B cell (primary cell): ENCODE measurements at regions not wholly inside any gene's neighbourhood (a gene's known extent, or its start where the extent isn't known, plus 50 kb on each side); places are given as distances from the start of the nearest gene placed in this dataset.

Source experiments
- ATAC-seq: fragments of 200-7000 bp; cut with Tn5 transposase; one replicate; pipeline ENCODE4 v1.10.0; 2021; ENCODE audit warnings: low read depth, mild to moderate bottlenecking, moderate number of reproducible peaks, moderate library complexity
- CTCF ChIA-PET: fragments of 350-600 bp; sonication (Branson Sonifier 250); formaldehyde crosslinking; loops from one replicate; lab custom pipeline; 2021; ENCODE audit warnings: antibody characterized with exemption, inconsistent platforms; lab: Charles Lee
- POLR2A ChIA-PET: fragments of 350-600 bp; sonication (Branson Sonifier 250); formaldehyde crosslinking; loops from one replicate; lab custom pipeline; 2021; ENCODE audit warnings: antibody characterized with exemption; lab: Charles Lee
- DNase-seq: peaks from one replicate; pipeline ENCODE4 v3.0.0; 2013
- H2AFZ ChIP-seq: 2 replicates; pipeline ENCODE4 v1.6.1; 2012; ENCODE audit warnings: mild to moderate bottlenecking, low read depth, low read length; ENCODE audit not compliant: insufficient read depth, poor library complexity, severe bottlenecking
- H3K27ac ChIP-seq, 2 donors: 1 replicate in 1 of 2; 2 replicates in 1 of 2; pipeline ENCODE4 v1.5.1; 2012 to 2013; ENCODE audit warnings: low read length in 2 of 2, mild to moderate bottlenecking in 2 of 2, moderate library complexity in 1 of 2
- H3K27me3 ChIP-seq, 4 experiments: fragments of 200-600 bp in 1 of 4; sonication (generic) in 1 of 4; replicated peaks in 1 of 4; 1 replicate in 2 of 4; 2 replicates in 2 of 4; pipeline versions ENCODE4 v1.6.1 to v1.7.0; 2013 to 2016; ENCODE audit warnings: low read length in 3 of 4, mild to moderate bottlenecking in 2 of 4, mixed read lengths in 1 of 4, moderate library complexity in 1 of 4; ENCODE audit not compliant: insufficient read depth in 4 of 4, control insufficient read depth in 3 of 4; ENCODE audit errors: control extremely low read depth in 1 of 4
- H3K36me3 ChIP-seq, 2 experiments: replicated peaks in 1 of 2; 1 replicate in 1 of 2; 2 replicates in 1 of 2; pipeline versions ENCODE4 v1.6.1 to v1.7.1; 2013; ENCODE audit warnings: low read length in 1 of 2; ENCODE audit not compliant: insufficient read depth in 2 of 2, control insufficient read depth in 1 of 2; ENCODE audit errors: control extremely low read depth in 1 of 2, extremely low read depth in 1 of 2
- H3K4me1 ChIP-seq, 2 donors: fragments of 200-600 bp in 1 of 2; sonication (generic) in 1 of 2; 1 replicate in 1 of 2; 2 replicates in 1 of 2; pipeline versions ENCODE4 v1.5.1 to v1.6.1; 2013 to 2017; ENCODE audit warnings: low read length in 2 of 2; ENCODE audit not compliant: control insufficient read depth in 2 of 2, insufficient read depth in 2 of 2
- H3K4me2 ChIP-seq: replicated peaks from 2 replicates; pipeline ENCODE3; 2012; ENCODE audit warnings: mild to moderate bottlenecking, low read depth, low read length; ENCODE audit not compliant: poor library complexity, severe bottlenecking
- H3K4me3 ChIP-seq, 5 experiments: fragments of 200-600 bp in 1 of 5; sonication (generic) in 1 of 5; 1 replicate in 3 of 5; 2 replicates in 2 of 5; pipeline versions ENCODE4 v1.5.1 to v1.7.0; 2011 to 2016; ENCODE audit warnings: low read length in 4 of 5, mild to moderate bottlenecking in 4 of 5, low read depth in 2 of 5, control low read depth in 1 of 5, moderate library complexity in 1 of 5; ENCODE audit not compliant: insufficient read depth in 1 of 5; ENCODE audit errors: control extremely low read depth in 1 of 5, extremely low read depth in 1 of 5
- H3K79me2 ChIP-seq: fragments of 200-600 bp; sonication (generic); one replicate; pipeline ENCODE4 v1.6.0; 2016; ENCODE audit warnings: low read length; ENCODE audit not compliant: control insufficient read depth, insufficient read depth
- H3K9ac ChIP-seq: fragments of 200-600 bp; sonication (generic); 2 replicates; pipeline ENCODE4 v1.6.1; 2017; ENCODE audit warnings: mild to moderate bottlenecking, low read length, moderate library complexity
- H3K9me3 ChIP-seq, 3 donors: one replicate each; pipeline versions ENCODE4 v1.6.1 to v1.7.1; 2013; ENCODE audit warnings: low read length in 2 of 3; ENCODE audit not compliant: control insufficient read depth in 2 of 3, insufficient read depth in 1 of 3; ENCODE audit errors: control extremely low read depth in 1 of 3
- H4K20me1 ChIP-seq: 2 replicates; pipeline ENCODE4 v1.6.0; 2012; ENCODE audit warnings: mild to moderate bottlenecking, low read length; ENCODE audit not compliant: insufficient read depth, control insufficient read depth, poor library complexity, severe bottlenecking
- H3K27ac Mint-ChIP-seq: one replicate; pipeline ENCODE4 v1.8.0; 2021; ENCODE audit warnings: mixed read lengths
- H3K27me3 Mint-ChIP-seq: one replicate; pipeline ENCODE4 v1.8.0; 2021; ENCODE audit warnings: mixed read lengths
- H3K4me1 Mint-ChIP-seq: one replicate; pipeline ENCODE4 v1.8.0; 2021; ENCODE audit warnings: mixed read lengths
- H3K4me3 Mint-ChIP-seq: one replicate; pipeline ENCODE4 v1.8.0; 2021; ENCODE audit warnings: mixed read lengths
- H3K9me3 Mint-ChIP-seq: one replicate; pipeline ENCODE4 v1.8.0; 2022; ENCODE audit warnings: mixed read lengths; ENCODE audit not compliant: insufficient read depth
- EZH2 ChIP-seq: IDR thresholded peaks from 2 replicates; pipeline ENCODE4 v1.6.1; 2012; ENCODE audit warnings: borderline replicate concordance, low read depth, mild to moderate bottlenecking, moderate library complexity, low read length; ENCODE audit not compliant: insufficient read depth, poor library complexity, severe bottlenecking
- WGBS: methylation state at CpG from one replicate; pipeline ENCODE4 v1.1.5; 2013; ENCODE audit warnings: missing lambda C conversion rate; ENCODE audit not compliant: insufficient coverage; 5-methylcytosine and 5-hydroxymethylcytosine counted together
- intact Hi-C: fragments of 100-400 bp; cut with micrococcal nuclease; formaldehyde crosslinking; loops from one replicate; pipeline ENCODE4 v1.10.0; 2022
- TF ChIP-seq, protein P1 (sequence below): fragments of 200-600 bp; IDR thresholded peaks from one replicate; pipeline ENCODE4 v1.8.0; 2022; ENCODE audit warnings: antibody characterized with exemption, mild to moderate bottlenecking

- no peaks in the 10 kb centered on the region for H4K20me1 ChIP-seq
- Mint-ChIP-seq H3K9me3 (no peaks in the 10 kb centered on the region), H3K27ac (no peak overlapping the region), H3K27me3 (no peaks in the 10 kb centered on the region), H3K4me3 (no peak overlapping the region), H3K4me1 (no peaks in the 10 kb centered on the region)
- H3K27me3 ChIP-seq, result no peaks in the 10 kb centered on the region
- CTCF ChIA-PET, result no interaction called here
- no peaks in the 10 kb centered on the region for H3K4me1 ChIP-seq
- H3K79me2 ChIP-seq, result no peaks in the 10 kb centered on the region
- POLR2A ChIA-PET, result no interaction called here
- no peak overlapping the region for H3K4me3 ChIP-seq
- intact Hi-C loops, result no loop called here
- H3K4me2 ChIP-seq, result no peak overlapping the region
- no peak overlapping the region for H3K9ac ChIP-seq
- no peaks in the 10 kb centered on the region for H3K36me3 ChIP-seq
- no peak overlapping the region for H3K27ac ChIP-seq
- H2AFZ ChIP-seq, result no peak overlapping the region
- 95% methylated on average over 16 of the region's 17 CpGs for WGBS
- ATAC-seq (no peak), DNase-seq (no peak)
- TF ChIP-seq, protein P1, sequence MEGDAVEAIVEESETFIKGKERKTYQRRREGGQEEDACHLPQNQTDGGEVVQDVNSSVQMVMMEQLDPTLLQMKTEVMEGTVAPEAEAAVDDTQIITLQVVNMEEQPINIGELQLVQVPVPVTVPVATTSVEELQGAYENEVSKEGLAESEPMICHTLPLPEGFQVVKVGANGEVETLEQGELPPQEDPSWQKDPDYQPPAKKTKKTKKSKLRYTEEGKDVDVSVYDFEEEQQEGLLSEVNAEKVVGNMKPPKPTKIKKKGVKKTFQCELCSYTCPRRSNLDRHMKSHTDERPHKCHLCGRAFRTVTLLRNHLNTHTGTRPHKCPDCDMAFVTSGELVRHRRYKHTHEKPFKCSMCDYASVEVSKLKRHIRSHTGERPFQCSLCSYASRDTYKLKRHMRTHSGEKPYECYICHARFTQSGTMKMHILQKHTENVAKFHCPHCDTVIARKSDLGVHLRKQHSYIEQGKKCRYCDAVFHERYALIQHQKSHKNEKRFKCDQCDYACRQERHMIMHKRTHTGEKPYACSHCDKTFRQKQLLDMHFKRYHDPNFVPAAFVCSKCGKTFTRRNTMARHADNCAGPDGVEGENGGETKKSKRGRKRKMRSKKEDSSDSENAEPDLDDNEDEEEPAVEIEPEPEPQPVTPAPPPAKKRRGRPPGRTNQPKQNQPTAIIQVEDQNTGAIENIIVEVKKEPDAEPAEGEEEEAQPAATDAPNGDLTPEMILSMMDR, result no peak
- no peak for TF ChIP-seq EZH2
- peaks cover 0 to 3% (median 0%) of the 10 kb centered on the region in 3 donors for H3K9me3 ChIP-seq
Observed at GRCh38 chr16:11470676-11471415, 115.9 kb downstream of the LITAF start.

GRCh38 chr16:11471548-11471947, 115.2 kb downstream of the LITAF start:
- no peak overlapping the region for H3K4me3 Mint-ChIP-seq
- Histone ChIP-seq H3K9ac (no peak overlapping the region), H3K27ac (no peak overlapping the region), H3K4me3 (no peak overlapping the region), H3K36me3 (no peaks in the 10 kb centered on the region), H3K4me1 (no peaks in the 10 kb centered on the region), H2AFZ (no peak overlapping the region), H4K20me1 (no peaks in the 10 kb centered on the region), H3K79me2 (no peaks in the 10 kb centered on the region), H3K9me3 (peaks cover 0 to 7% (median 0%) of the 10 kb centered on the region in 3 donors), H3K4me2 (no peak overlapping the region), H3K27me3 (no peaks in the 10 kb centered on the region)
- intact Hi-C loops, result no loop called here
- POLR2A ChIA-PET, result no interaction called here
- TF ChIP-seq EZH2, result no peak
- TF ChIP-seq, protein P1, result no peak
- no peak for DNase-seq
- no peak overlapping the region for H3K27ac Mint-ChIP-seq
- peaks cover 2% of the 10 kb centered on the region for H3K9me3 Mint-ChIP-seq
- no peaks in the 10 kb centered on the region for H3K27me3 Mint-ChIP-seq
- 93% methylated on average over 12 of the region's 12 CpGs for WGBS
- CTCF ChIA-PET, result no interaction called here
- H3K4me1 Mint-ChIP-seq, result no peaks in the 10 kb centered on the region
- no peak for ATAC-seq
